ENCODE measurements at regions not wholly inside any gene's neighbourhood (a gene's known extent, or its start where the extent isn't known, plus 50 kb on each side); places are given as distances from the start of the nearest gene placed in this dataset.

DNA sequence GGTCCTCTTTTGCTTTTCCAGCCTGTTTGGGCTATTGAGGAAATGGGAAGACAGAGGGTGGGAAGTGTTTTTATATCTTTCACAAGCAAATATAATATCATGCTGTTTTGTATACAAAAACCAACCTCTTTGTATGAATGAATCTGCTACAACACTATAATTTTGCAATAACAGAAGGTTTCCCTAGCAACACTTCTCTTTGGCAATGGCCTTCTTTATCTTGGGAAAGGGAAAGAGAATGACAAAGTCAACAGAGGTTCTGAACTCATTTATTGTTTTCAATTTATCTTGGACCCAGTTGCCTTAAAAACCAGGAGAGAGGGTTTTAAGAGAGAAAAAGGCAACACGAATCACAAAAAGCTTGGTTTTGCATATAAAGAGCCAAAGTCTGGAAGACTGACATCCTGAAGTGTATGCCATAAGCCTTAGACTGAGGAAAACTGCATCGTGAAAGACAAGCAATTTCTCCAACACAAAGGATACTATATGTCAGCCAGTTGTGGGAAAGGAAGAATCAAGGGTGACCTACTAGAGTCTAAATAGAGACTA lies 121.8 kb upstream of the FAM241A start:
- DNase-seq (no peak), FAIRE-seq (no peak), ATAC-seq (no peak)
- intact Hi-C loops (cut with DNase I): no loop called here
- no peaks in the 10 kb centered on the region for H3K9me3 ChIP-seq
- TF ChIP-seq, protein P1, sequence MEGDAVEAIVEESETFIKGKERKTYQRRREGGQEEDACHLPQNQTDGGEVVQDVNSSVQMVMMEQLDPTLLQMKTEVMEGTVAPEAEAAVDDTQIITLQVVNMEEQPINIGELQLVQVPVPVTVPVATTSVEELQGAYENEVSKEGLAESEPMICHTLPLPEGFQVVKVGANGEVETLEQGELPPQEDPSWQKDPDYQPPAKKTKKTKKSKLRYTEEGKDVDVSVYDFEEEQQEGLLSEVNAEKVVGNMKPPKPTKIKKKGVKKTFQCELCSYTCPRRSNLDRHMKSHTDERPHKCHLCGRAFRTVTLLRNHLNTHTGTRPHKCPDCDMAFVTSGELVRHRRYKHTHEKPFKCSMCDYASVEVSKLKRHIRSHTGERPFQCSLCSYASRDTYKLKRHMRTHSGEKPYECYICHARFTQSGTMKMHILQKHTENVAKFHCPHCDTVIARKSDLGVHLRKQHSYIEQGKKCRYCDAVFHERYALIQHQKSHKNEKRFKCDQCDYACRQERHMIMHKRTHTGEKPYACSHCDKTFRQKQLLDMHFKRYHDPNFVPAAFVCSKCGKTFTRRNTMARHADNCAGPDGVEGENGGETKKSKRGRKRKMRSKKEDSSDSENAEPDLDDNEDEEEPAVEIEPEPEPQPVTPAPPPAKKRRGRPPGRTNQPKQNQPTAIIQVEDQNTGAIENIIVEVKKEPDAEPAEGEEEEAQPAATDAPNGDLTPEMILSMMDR (IDR thresholded peaks at IDR 0.05): no peak
- no peak overlapping the region for H3K27ac ChIP-seq
- WGBS, 2 donors: 47 to 49% methylated on average over 2 of the region's 2 CpGs
- H3K36me3 ChIP-seq: no peaks in the 10 kb centered on the region
- peaks cover 0 to 3% (median 0%) of the 10 kb centered on the region in 4 donors for H3K27me3 ChIP-seq
- no peaks in the 10 kb centered on the region for H3K4me1 ChIP-seq
- no peak overlapping the region for H3K4me3 ChIP-seq

DNA sequence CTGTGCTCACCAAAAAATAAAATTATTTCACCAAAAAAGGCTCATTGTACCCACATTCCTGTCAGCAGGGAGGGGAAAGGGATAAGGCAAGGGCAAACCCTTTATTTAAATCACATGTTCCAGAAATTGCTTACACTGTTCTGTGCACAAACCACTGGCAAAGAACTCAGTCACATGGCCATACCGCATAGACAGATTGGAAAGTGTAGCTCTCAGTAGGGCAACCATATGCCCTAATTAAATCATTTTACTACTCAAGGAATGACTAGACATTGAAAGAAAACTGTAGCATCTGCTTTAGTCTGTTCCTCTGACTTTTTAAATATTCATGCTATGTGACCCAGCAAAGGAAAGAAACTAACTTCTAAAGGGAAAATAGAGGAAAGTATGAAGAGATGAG lies 119.2 kb upstream of the FAM241A start:
- no peaks in the 10 kb centered on the region for H3K4me1 ChIP-seq
- ATAC-seq: no peak
- no peak overlapping the region for H3K27ac ChIP-seq

DNA sequence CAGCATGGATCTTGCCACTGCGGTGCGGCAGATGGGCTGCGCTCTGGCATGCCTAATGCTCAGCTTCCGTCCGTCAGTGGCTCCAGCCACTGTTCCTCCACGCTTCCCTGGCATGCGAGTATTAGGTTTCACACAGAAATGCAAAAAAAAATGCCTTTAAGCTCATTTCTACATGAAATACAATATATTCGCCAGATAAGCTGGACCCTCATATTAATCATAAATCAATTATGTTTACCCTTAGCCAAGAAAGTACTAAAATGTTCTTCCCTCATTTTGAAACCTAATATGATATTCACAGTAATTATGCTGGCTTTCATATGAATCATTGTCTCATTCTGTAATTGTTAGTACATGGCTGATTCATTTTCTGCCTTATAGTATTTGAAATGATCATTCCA lies 115.5 kb upstream of the FAM241A start:
- intact Hi-C loops (cut with DNase I): no loop called here
- FAIRE-seq (no peak), ATAC-seq (no peak)

More for the DNA sequence above, 119.2 kb upstream of the FAM241A start:
- FAIRE-seq: no peak
- Histone ChIP-seq H3K27me3 (peaks cover 0 to 5% (median 0%) of the 10 kb centered on the region in 4 donors), H3K9me3 (no peaks in the 10 kb centered on the region), H3K4me3 (no peak overlapping the region), H3K36me3 (no peaks in the 10 kb centered on the region)
- WGBS, 2 donors: 68 to 81% methylated on average over 1 of the region's 1 CpG
- TF ChIP-seq, protein P1 (IDR thresholded peaks at IDR 0.05): no peak
- intact Hi-C loops (cut with DNase I): no loop called here
- DNase-seq: no peak

DNA sequence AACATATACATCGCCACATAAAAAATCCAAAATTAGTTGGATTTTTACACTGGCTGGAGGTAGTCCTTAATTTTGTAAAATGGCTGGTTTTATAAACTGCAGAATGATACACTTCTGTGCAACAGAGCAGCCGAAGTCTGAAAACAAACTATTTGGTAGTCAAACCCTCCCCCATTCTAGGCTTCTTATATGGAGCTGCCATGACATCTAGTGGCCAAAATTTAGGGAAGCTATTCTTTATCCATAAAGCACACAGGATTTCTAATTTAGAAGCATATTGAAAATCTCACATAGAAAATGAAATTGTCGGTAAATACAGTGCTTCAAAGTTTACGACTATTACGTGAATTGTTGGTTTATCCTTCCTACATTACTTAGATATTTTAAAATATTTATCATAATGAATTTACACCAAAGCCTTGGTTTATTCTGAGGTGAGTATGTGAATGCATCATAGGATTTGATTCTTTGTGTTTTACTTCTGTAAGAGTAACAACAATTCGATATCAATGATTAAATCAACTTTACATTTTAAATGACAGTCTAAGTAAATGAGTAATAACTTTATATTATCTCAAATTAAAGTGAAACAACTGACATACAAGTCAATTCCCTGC lies 113.4 kb upstream of the FAM241A start:
- no peak for FAIRE-seq
- Histone ChIP-seq H3K9me3 (no peaks in the 10 kb centered on the region), H3K27me3 (peaks cover 0 to 13% (median 0%) of the 10 kb centered on the region in 4 donors), H3K27ac (no peak overlapping the region), H3K36me3 (no peaks in the 10 kb centered on the region), H3K4me1 (no peaks in the 10 kb centered on the region), H3K4me3 (no peak overlapping the region)
- TF ChIP-seq, protein P1 (IDR thresholded peaks at IDR 0.05): peak; percentile 7 to 46 (median 30)
- DNase-seq: peak in 1 of 6 donors; percentile 15
- intact Hi-C loops (cut with DNase I): no loop called here
- 7 to 12% methylated on average over 6 of the region's 6 CpGs for WGBS, 2 donors
- peak; percentile 53 to 84 (median 80) for ATAC-seq

More for the DNA sequence above, 115.5 kb upstream of the FAM241A start:
- Histone ChIP-seq H3K27me3 (peaks cover 0 to 13% (median 0%) of the 10 kb centered on the region in 4 donors), H3K27ac (no peak overlapping the region), H3K4me3 (no peak overlapping the region), H3K4me1 (no peaks in the 10 kb centered on the region), H3K36me3 (no peaks in the 10 kb centered on the region), H3K9me3 (no peaks in the 10 kb centered on the region)
- TF ChIP-seq, protein P1 (IDR thresholded peaks at IDR 0.05): no peak
- WGBS, 2 donors: 46 to 51% methylated on average over 8 of the region's 8 CpGs
- no peak for DNase-seq

DNA sequence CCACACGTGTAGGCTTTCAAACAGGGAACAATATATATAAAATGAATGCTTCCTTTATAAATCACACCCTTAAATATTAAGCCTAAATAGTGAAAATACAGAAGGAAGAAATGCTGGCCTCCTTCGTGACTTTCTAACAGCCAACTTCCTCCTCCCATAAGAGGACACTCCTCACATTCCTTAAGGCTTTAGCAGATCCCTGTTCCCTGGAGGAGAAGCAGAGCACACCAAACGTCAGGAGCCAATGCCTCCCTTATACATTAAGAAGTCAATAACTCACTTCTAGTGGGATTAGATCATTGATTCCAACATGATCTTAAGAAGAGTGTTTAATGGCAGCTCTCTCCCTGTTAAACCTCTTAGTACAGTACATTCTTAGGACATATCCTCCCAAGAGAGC lies 108.4 kb upstream of the FAM241A start:
- no peak overlapping the region for H3K27ac ChIP-seq
- DNase-seq: no peak
- peaks cover 0 to 8% (median 0%) of the 10 kb centered on the region in 4 donors for H3K27me3 ChIP-seq
- 21 to 22% methylated on average over 3 of the region's 3 CpGs for WGBS, 2 donors
- H3K36me3 ChIP-seq: no peaks in the 10 kb centered on the region
- intact Hi-C loops (cut with DNase I): loop anchor here in 1 of 3 donors (5.0 kb wide), 1 partner anchor 395 kb away; no protein-coding TSS in a partner anchor
- TF ChIP-seq, protein P1 (IDR thresholded peaks at IDR 0.05): no peak
- no peak overlapping the region for H3K4me3 ChIP-seq
- H3K9me3 ChIP-seq: no peaks in the 10 kb centered on the region
- no peaks in the 10 kb centered on the region for H3K4me1 ChIP-seq
- no peak for ATAC-seq
- no peak for FAIRE-seq
